ENCODE measurements at regions not wholly inside any gene's neighbourhood (a gene's known extent, or its start where the extent isn't known, plus 50 kb on each side); places are given as distances from the start of the nearest gene placed in this dataset.
A peak's percentile ranks its signal among the peaks of the same experiment; 100 is the strongest.

- intact Hi-C loops (cut with DNase I): no loop called here
- FAIRE-seq (no peak), DNase-seq (no peak), ATAC-seq (no peak)
- no peaks in the 10 kb centered on the region for H3K9me3 ChIP-seq
- TF ChIP-seq CTCF (IDR thresholded peaks at IDR 0.05): no peak
- no peak overlapping the region for H3K4me3 ChIP-seq
- H3K4me1 ChIP-seq: no peaks in the 10 kb centered on the region
- no peaks in the 10 kb centered on the region for H3K36me3 ChIP-seq
- no peaks in the 10 kb centered on the region for H3K27me3 ChIP-seq
- H3K27ac ChIP-seq: no peak overlapping the region
Measured at GRCh38 chr2:8053216-8053615, 628.6 kb upstream of the ID2 start.

GRCh38 chr2:8054070-8054469 lies 627.8 kb upstream of the ID2 start:
- no peak for FAIRE-seq
- no peaks in the 10 kb centered on the region for H3K27me3 ChIP-seq
- no peaks in the 10 kb centered on the region for H3K9me3 ChIP-seq
- no peak for TF ChIP-seq CTCF (IDR thresholded peaks at IDR 0.05)
- no peak for DNase-seq
- intact Hi-C loops (cut with DNase I): no loop called here
- H3K36me3 ChIP-seq: no peaks in the 10 kb centered on the region
- H3K27ac ChIP-seq: no peak overlapping the region
- H3K4me3 ChIP-seq: no peak overlapping the region
- no peaks in the 10 kb centered on the region for H3K4me1 ChIP-seq
- ATAC-seq: no peak
- WGBS, 2 donors: 81 to 91% methylated on average over 6 of the region's 6 CpGs

- Histone ChIP-seq H3K27me3 (no peaks in the 10 kb centered on the region), H3K36me3 (no peaks in the 10 kb centered on the region), H3K4me3 (no peak overlapping the region), H3K9me3 (no peaks in the 10 kb centered on the region), H3K4me1 (no peaks in the 10 kb centered on the region), H3K27ac (no peak overlapping the region)
- FAIRE-seq (no peak), DNase-seq (no peak), ATAC-seq (peak in 1 of 4 donors; percentile 42)
- WGBS, 2 donors: 70 to 81% methylated on average over 2 of the region's 2 CpGs
- intact Hi-C loops (cut with DNase I): no loop called here
- TF ChIP-seq CTCF (IDR thresholded peaks at IDR 0.05): no peak
Measured at GRCh38 chr2:8058652-8059051, 623.2 kb upstream of the ID2 start.

- H3K9me3 ChIP-seq: no peaks in the 10 kb centered on the region
- no peak for TF ChIP-seq CTCF (IDR thresholded peaks at IDR 0.05)
- peak in 1 of 4 donors; percentile 64 for ATAC-seq
- H3K27me3 ChIP-seq: no peaks in the 10 kb centered on the region
- H3K4me1 ChIP-seq: no peaks in the 10 kb centered on the region
- H3K4me3 ChIP-seq: no peak overlapping the region
- intact Hi-C loops (cut with DNase I): no loop called here
- DNase-seq: peak in 2 of 6 donors; percentile 16 to 33
- FAIRE-seq: no peak
- H3K36me3 ChIP-seq: no peaks in the 10 kb centered on the region
- 34 to 35% methylated on average over 3 of the region's 3 CpGs for WGBS, 2 donors
- no peak overlapping the region for H3K27ac ChIP-seq
Measured at GRCh38 chr2:8059255-8059654, 622.6 kb upstream of the ID2 start.

- H3K4me3 ChIP-seq: no peak overlapping the region
- H3K36me3 ChIP-seq: no peaks in the 10 kb centered on the region
- WGBS, 2 donors: 76 to 82% methylated on average over 4 of the region's 4 CpGs
- FAIRE-seq (no peak), ATAC-seq (no peak), DNase-seq (no peak)
- H3K4me1 ChIP-seq: no peaks in the 10 kb centered on the region
- TF ChIP-seq CTCF (IDR thresholded peaks at IDR 0.05): no peak
- intact Hi-C loops (cut with DNase I): no loop called here
- H3K27ac ChIP-seq: no peak overlapping the region
- H3K9me3 ChIP-seq: no peaks in the 10 kb centered on the region
- no peaks in the 10 kb centered on the region for H3K27me3 ChIP-seq
Measured at GRCh38 chr2:8059794-8060193, 622.1 kb upstream of the ID2 start.
